HG03025 (cell line): ENCODE measurements at regions not wholly inside any gene's neighbourhood (a gene's known extent, or its start where the extent isn't known, plus 50 kb on each side); places are given as distances from the start of the nearest gene placed in this dataset.
"Not testable (repeated sequence)": the region's sequence is repeated elsewhere in the genome, so short reads cannot be mapped to it uniquely, and the experiment has no call there.

Experiments used
- ATAC-seq: cut with Tn5 transposase; IDR thresholded peaks from one replicate; pipeline ENCODE4 v1.9.1; 2021; ENCODE audit warnings: mild to moderate bottlenecking, moderate library complexity; ENCODE audit not compliant: unreplicated experiment, low FRiP score

- ATAC-seq, result no peak
These were observed 1262.7 kb upstream of the PABPC4L start for GRCh38 chr4:135464311-135464710.

- not testable (repeated sequence) for ATAC-seq
These were observed 1246.0 kb upstream of the PABPC4L start for GRCh38 chr4:135447598-135447997.

- no peak for ATAC-seq
These were observed 1233.3 kb upstream of the PABPC4L start for GRCh38 chr4:135434936-135435335.

- no peak for ATAC-seq
These were observed 1227.9 kb upstream of the PABPC4L start for GRCh38 chr4:135429528-135429927.

GRCh38 chr4:135418353-135418752, 1216.8 kb upstream of the PABPC4L start:
- ATAC-seq, result peak; percentile 64

- ATAC-seq, result no peak
These were observed 1210.6 kb upstream of the PABPC4L start for GRCh38 chr4:135412213-135412612.

GRCh38 chr4:135411251-135411650, 1209.7 kb upstream of the PABPC4L start:
- ATAC-seq, result no peak

- ATAC-seq, result not testable (repeated sequence)
These were observed 1207.7 kb upstream of the PABPC4L start for GRCh38 chr4:135409261-135409660.

GRCh38 chr4:135408109-135408508, 1206.5 kb upstream of the PABPC4L start:
- no peak for ATAC-seq

- ATAC-seq, result not testable (repeated sequence)
These were observed 1205.0 kb upstream of the PABPC4L start for GRCh38 chr4:135406597-135406996.

- no peak for ATAC-seq
These were observed 1184.4 kb upstream of the PABPC4L start for GRCh38 chr4:135385830-135386581.

- ATAC-seq, result no peak
These were observed 1182.0 kb upstream of the PABPC4L start for GRCh38 chr4:135383356-135384288.

GRCh38 chr4:135382280-135382959, 1180.8 kb upstream of the PABPC4L start:
- no peak for ATAC-seq

- ATAC-seq, result no peak
These were observed 1170.5 kb upstream of the PABPC4L start for GRCh38 chr4:135372131-135372530.

GRCh38 chr4:135371137-135371536, 1169.5 kb upstream of the PABPC4L start:
- ATAC-seq, result peak; percentile 59

GRCh38 chr4:135368831-135369230, 1167.2 kb upstream of the PABPC4L start:
- ATAC-seq, result no peak

- ATAC-seq, result no peak
These were observed 1163.5 kb upstream of the PABPC4L start for GRCh38 chr4:135365065-135365464.

- ATAC-seq, result no peak
These were observed 1157.5 kb upstream of the PABPC4L start for GRCh38 chr4:135359128-135359527.

- ATAC-seq, result no peak
These were observed 1155.5 kb upstream of the PABPC4L start for GRCh38 chr4:135357091-135357490.

- no peak for ATAC-seq
These were observed 1153.3 kb upstream of the PABPC4L start for GRCh38 chr4:135354876-135355275.

GRCh38 chr4:135353008-135353407, 1151.4 kb upstream of the PABPC4L start:
- ATAC-seq, result no peak
